B cell (primary cell): ENCODE measurements at regions not wholly inside any gene's neighbourhood (a gene's known extent, or its start where the extent isn't known, plus 50 kb on each side); places are given as distances from the start of the nearest gene placed in this dataset.

Source experiments
- EZH2 ChIP-seq: IDR thresholded peaks from 2 replicates; pipeline ENCODE4 v1.6.1; 2012; ENCODE audit warnings: borderline replicate concordance, low read depth, mild to moderate bottlenecking, moderate library complexity, low read length; ENCODE audit not compliant: insufficient read depth, poor library complexity, severe bottlenecking
- TF ChIP-seq, protein P1 (sequence below): fragments of 200-600 bp; IDR thresholded peaks from one replicate; pipeline ENCODE4 v1.8.0; 2022; ENCODE audit warnings: antibody characterized with exemption, mild to moderate bottlenecking

DNA sequence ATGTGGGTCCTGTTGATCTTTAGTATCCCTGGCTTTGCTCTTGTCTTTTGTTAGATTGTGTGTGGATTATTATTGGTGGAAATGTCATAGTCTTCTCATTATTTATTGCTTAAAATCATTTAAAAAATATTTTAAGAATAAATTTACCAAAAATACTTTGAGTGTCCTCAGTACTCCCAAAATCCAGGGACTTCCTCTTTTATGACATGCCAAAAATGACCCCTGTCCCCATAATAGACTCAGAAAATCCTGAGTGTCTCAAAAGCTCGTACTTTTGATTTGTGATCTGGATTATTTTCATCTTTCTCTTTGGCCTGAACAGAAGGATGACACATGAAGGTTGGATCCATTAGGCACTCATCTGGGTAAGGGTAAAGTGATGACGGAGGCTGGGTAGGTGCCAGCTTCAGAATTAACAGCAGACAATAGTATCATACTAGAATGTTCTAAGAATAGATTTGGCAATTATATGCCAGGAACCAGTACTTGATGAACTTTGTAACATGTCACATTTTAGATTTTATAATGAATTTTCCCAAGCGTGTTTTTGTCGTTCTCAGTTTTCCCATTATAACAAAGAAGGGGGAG, 602.2 kb upstream of the CDH8 start:
- TF ChIP-seq, protein P1, sequence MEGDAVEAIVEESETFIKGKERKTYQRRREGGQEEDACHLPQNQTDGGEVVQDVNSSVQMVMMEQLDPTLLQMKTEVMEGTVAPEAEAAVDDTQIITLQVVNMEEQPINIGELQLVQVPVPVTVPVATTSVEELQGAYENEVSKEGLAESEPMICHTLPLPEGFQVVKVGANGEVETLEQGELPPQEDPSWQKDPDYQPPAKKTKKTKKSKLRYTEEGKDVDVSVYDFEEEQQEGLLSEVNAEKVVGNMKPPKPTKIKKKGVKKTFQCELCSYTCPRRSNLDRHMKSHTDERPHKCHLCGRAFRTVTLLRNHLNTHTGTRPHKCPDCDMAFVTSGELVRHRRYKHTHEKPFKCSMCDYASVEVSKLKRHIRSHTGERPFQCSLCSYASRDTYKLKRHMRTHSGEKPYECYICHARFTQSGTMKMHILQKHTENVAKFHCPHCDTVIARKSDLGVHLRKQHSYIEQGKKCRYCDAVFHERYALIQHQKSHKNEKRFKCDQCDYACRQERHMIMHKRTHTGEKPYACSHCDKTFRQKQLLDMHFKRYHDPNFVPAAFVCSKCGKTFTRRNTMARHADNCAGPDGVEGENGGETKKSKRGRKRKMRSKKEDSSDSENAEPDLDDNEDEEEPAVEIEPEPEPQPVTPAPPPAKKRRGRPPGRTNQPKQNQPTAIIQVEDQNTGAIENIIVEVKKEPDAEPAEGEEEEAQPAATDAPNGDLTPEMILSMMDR, result no peak
- no peak for TF ChIP-seq EZH2
